Hematopoietic multipotent progenitor cell treated with erythropoietin and hydrocortisone succinate and interleukin-3 and kit ligand, for 4 days (in vitro differentiated cells): ENCODE measurements at regions not wholly inside any gene's neighbourhood (a gene's known extent, or its start where the extent isn't known, plus 50 kb on each side); places are given as distances from the start of the nearest gene placed in this dataset.
A peak's percentile ranks its signal among the peaks of the same experiment; 100 is the strongest.

ENCODE experiments used
- DNase-seq: peaks from one replicate; pipeline ENCODE4 v3.0.0-alpha.2; 2015

DNA sequence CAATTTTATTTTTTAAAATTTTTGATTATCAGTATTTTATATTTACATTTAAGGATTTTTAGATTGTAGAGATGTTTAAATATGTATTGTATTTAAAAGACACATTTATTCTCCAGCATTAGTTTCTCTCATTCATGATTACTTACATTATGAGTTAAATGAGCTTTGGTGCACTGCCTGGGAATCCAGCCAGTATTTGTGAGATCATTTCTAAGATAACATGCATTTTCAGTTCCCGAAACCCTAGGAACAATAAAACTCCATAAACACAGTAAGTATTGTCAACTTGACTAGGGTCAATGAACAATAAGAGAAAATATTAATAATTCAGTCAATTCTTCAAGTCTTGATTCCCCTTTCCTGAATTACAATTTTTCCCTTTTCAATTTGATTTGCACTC, 403.3 kb downstream of the PLK2 start:
- no peak for DNase-seq

DNA sequence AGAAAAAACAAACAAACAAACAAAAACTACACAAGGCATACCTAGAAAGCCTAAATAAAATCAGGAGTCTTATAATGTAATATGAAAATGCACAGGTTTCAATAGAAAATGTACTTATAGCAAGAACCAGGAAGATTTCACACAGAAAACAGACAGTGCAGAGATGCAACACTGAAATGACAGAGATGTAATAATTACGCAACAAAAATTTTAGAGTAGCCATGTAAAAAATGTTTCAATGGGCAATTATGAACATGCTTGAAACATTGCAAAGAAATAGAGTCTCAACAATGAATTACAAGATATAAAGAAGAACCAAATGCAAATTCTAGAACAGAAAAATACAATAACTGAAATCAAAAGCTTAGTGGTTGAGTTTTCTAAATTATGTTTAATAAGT, 405.9 kb downstream of the PLK2 start:
- no peak for DNase-seq

GRCh38 chr5:58048954-58049353, 410.9 kb downstream of the PLK2 start:
- DNase-seq: no peak

GRCh38 chr5:58048185-58048925, 411.5 kb downstream of the PLK2 start:
- DNase-seq: peak; percentile 37

GRCh38 chr5:58046371-58046770, 413.5 kb downstream of the PLK2 start:
- DNase-seq: peak; percentile 0

- no peak for DNase-seq
Measured at GRCh38 chr5:58044166-58044565, 415.7 kb downstream of the PLK2 start.

GRCh38 chr5:58043032-58043945, 416.6 kb downstream of the PLK2 start:
- DNase-seq: peak; percentile 65

DNA sequence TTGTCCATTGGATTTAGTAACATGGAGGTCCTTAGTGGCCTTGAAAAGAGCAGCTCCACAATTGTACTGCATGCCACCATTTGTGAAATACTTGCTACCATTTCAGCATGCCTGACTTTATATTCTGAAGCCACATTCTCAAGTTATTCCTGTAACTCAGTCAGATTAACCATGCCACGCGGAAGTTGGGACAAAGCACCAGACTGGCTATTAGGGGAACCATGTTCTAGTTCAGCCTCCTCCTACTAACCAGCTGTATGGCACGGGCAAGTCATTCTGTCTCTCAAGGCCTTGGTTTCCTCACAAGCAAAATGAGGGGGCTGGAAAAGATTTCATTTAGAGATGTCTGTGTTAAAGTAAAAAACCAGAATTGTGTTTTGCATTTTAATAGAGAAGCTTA, 418.0 kb downstream of the PLK2 start:
- DNase-seq: peak; percentile 0

- no peak for DNase-seq
Measured at GRCh38 chr5:58040846-58041245, 419.0 kb downstream of the PLK2 start.

DNA sequence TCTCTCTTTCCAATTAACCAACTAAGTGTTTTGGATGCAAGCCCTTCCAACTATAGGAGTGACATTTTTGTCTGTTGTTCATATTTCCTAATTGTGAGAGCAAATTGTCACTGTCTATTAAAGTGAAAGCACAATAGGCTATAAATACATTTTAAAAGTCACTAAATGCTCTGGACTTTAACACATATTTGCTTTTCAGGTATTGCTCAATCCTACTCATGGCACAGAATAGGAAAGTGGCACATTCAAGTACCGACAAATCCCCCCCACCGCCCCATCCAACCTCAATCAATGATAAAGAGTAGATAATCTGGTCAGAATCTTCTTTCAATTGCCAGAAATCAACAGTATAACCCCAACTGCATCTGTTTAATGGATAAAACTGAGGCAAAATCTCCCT, 419.8 kb downstream of the PLK2 start:
- DNase-seq: no peak

- no peak for DNase-seq
Measured at GRCh38 chr5:58037899-58038298, 422.0 kb downstream of the PLK2 start.

GRCh38 chr5:58025809-58026208, 434.1 kb downstream of the PLK2 start:
- DNase-seq: no peak

GRCh38 chr5:58024151-58024550, 435.7 kb downstream of the PLK2 start:
- DNase-seq: no peak

DNA sequence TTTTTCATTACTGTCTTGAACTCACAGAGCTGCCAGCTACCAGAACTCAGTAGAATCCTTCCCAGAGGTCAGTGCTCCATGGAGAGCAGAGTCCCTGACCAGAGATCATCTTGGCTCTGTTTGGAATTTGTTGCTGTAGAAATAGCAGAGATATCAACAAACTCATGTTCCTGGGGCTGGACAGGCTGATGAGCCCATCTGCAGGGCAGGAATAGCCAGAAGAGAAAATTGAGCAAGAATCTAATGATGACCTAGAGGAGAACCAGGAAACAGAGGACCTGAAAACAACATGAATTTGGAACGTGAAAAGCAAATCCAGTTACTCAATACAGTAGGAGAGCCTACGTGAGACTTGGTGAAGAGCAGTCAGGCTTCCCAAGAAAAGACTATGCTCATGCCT, 437.8 kb downstream of the PLK2 start:
- DNase-seq: no peak

DNA sequence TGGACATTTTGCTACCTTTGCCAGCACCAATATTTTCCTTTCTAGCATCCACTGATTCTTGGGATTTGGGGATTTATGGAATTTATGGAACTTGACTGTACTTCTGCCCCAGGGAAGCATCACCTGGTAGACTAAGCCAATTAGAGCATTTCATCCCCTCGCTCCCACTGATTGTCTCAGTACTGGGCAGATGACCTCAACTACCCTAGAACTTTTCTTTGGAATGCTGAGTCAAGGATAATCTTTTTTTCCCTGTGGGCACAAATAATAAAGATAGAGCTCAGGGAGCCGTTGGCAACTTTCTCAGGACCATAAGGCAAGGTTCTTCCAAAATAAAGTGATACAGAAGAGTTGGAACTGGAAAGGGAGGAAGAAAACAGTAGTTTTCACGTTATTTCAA, 438.4 kb downstream of the PLK2 start:
- DNase-seq: no peak

DNA sequence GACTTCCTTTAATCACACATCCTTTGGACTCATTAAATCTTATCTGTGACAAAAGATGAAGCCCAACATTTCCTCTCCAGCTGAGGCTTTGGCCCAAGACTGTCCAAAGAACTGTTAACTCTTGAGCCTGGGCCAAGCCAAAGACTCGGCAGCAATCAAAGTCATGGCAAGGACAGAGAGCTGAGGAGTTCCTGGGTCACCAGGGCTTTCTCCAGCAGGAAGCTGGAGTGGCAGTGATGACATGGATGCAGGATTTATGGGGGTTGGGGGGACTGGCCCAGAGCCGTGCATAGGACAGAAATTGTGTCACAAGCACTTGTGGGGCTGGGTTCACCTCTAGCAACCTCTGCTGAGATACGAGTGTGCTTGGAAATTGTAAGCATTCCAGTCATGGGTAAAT, 440.3 kb downstream of the PLK2 start:
- no peak for DNase-seq

DNA sequence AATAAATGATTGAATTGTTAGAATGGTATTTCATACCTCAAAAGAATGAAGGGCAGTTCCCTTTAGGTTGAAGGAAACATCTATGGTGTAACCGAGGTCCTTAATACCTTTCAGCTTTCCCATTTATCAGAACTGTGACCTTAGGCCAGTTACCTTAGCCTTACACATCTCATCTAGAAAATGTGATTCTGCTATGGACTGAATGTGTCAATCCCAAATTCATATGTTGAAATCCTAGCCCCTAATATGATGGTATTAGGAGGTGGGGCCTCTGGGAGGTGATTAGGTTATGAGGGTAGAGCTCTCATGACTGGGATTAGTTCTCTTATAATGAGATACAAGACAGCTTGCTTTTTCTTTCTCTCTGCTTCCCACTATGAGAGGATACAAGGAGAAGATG, 441.9 kb downstream of the PLK2 start:
- no peak for DNase-seq

DNA sequence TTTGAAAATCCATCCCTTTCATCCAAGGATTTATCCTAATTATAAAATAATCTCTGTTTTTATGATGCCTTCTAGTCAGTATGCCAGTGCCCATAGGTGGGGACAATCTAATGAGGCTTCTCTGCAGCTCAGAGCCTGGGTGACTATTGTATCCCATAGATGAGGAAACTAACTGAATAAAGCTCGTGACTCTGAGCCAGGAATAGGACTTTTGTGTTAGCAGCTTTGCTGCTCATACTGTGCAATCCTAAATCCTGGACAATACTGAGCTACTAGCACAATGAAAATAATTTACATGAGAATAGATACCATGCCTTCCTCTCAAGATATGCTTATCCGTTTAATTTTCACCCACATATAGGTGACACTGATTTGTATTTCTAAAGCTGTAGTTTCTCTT, 443.0 kb downstream of the PLK2 start:
- no peak for DNase-seq

DNA sequence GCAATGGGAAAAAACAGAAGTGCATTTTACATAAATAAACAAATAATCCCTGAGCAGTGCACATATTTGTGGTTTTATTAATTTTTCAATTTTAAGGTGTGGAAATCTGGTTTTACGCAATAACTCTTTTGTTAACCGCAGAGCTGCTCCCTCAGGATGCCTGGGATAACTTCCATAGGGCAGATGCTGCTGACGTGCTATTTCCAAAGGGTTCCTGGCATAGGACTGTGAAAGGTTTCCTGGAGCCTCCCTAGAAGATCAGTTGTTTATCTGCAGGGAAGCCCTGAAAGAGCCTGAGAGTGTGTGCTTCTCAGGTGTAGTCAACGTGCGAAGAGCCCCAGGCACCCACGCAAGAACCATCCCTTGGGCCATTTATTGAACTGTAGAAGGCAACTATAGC, 443.5 kb downstream of the PLK2 start:
- DNase-seq: no peak

GRCh38 chr5:58015175-58015574, 444.7 kb downstream of the PLK2 start:
- no peak for DNase-seq

DNA sequence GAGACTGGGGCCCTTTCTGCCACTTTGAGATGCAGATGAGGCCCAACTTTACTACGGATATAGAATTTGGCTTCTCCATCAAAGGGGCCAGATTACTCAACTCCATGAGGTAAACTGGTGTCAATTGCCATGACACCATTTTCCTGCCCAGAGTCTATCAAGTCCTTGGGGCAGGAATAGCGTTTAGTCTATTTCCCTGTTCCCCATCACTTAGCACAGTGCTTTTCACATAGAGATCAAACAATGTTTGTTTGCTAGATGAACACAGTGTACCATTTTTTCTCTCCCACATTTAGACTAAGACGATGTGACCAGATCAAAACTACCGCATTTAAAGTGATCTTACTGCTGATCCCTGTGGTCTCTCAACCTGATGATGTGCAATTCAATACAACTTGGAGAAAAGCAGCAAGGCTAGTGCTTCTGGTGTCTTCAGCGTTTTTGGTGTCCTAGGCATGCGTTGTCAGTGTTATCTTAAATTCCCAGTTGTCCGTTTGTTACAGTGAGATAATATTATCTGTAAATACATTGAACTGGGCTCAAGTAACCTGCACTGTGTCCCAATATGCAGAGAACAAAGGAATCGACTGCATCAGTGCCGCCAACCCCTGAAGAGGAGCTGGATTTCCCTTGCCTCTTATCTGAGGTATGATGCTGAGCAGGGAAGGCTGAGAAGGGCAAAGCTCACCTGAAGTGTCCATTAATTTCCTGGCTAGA, 446.2 kb downstream of the PLK2 start:
- peak; percentile 19 for DNase-seq

- no peak for DNase-seq
Measured at GRCh38 chr5:58012801-58013315, 447.0 kb downstream of the PLK2 start.

- no peak for DNase-seq
Measured at GRCh38 chr5:58012102-58012501, 447.8 kb downstream of the PLK2 start.
